ENCODE measurements at regions not wholly inside any gene's neighbourhood (a gene's known extent, or its start where the extent isn't known, plus 50 kb on each side); places are given as distances from the start of the nearest gene placed in this dataset.

DNA sequence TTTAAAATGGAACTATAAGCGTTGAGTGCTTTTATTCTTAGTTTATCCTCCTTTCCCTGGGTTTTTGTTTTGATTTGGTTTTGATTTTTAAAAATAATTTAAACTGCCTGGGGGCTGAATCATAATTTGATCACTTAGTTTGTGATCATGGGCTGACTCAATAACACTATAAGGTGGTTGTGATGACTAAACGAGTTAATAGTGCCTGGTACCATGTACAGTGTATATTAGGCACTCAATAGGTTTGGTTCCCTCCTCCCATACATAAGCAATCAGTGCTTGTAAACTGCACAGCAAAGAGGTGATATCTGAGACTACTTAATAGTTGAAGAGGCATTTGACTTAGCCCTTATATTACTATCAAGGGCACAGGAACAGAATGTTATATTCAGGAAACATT lies 200.9 kb upstream of the RFC3 start:
- Histone ChIP-seq H3K27me3 (no peaks in the 10 kb centered on the region), H3K4me1 (ENCODE audit: control insufficient read depth in 1 of 2, insufficient read depth in 1 of 2, low read depth in 1 of 2, low read length in 1 of 2) (no peaks in the 10 kb centered on the region), H3K9me3 (no peaks in the 10 kb centered on the region), H3K4me3 (ENCODE audit: low read depth in 1 of 2, low read length in 1 of 2) (no peak overlapping the region), H3K36me3 (no peaks in the 10 kb centered on the region), H3K27ac (no peak overlapping the region)
- TF ChIP-seq, protein P1, sequence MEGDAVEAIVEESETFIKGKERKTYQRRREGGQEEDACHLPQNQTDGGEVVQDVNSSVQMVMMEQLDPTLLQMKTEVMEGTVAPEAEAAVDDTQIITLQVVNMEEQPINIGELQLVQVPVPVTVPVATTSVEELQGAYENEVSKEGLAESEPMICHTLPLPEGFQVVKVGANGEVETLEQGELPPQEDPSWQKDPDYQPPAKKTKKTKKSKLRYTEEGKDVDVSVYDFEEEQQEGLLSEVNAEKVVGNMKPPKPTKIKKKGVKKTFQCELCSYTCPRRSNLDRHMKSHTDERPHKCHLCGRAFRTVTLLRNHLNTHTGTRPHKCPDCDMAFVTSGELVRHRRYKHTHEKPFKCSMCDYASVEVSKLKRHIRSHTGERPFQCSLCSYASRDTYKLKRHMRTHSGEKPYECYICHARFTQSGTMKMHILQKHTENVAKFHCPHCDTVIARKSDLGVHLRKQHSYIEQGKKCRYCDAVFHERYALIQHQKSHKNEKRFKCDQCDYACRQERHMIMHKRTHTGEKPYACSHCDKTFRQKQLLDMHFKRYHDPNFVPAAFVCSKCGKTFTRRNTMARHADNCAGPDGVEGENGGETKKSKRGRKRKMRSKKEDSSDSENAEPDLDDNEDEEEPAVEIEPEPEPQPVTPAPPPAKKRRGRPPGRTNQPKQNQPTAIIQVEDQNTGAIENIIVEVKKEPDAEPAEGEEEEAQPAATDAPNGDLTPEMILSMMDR (IDR thresholded peaks at IDR 0.05), result no peak

- no peaks in the 10 kb centered on the region for H3K36me3 ChIP-seq
- no peaks in the 10 kb centered on the region for H3K27me3 ChIP-seq
- H3K9me3 ChIP-seq, result no peaks in the 10 kb centered on the region
- H3K27ac ChIP-seq, result no peak overlapping the region
- no peak overlapping the region for H3K4me3 ChIP-seq (ENCODE audit: low read depth in 1 of 2, low read length in 1 of 2)
- TF ChIP-seq, protein P1 (IDR thresholded peaks at IDR 0.05), result no peak
- H3K4me1 ChIP-seq (ENCODE audit: control insufficient read depth in 1 of 2, insufficient read depth in 1 of 2, low read depth in 1 of 2, low read length in 1 of 2), result no peaks in the 10 kb centered on the region
Observed at GRCh38 chr13:33624253-33624652, 193.7 kb upstream of the RFC3 start.

DNA sequence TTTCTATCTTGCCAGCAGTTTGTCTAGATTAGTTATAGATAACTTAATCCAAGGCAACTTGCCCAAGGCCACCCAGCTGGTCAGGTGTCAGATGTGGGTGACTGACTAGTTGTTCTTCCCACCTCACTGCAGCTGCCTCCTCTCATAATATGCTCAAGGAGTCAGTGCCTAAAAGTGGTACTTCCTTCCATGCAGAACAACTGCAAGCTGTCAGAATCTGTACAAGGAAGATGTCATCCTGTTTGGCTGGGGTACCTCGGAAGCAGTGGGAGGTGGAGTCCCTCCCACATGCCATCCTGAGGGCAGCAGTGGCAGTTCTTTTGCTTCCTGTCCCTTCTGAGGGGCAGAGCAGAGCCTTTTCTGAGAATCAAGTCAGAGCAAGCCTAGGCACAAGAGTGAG lies 193.2 kb upstream of the RFC3 start:
- no peaks in the 10 kb centered on the region for H3K27me3 ChIP-seq
- H3K4me3 ChIP-seq (ENCODE audit: low read depth in 1 of 2, low read length in 1 of 2), result no peak overlapping the region
- no peaks in the 10 kb centered on the region for H3K4me1 ChIP-seq (ENCODE audit: control insufficient read depth in 1 of 2, insufficient read depth in 1 of 2, low read depth in 1 of 2, low read length in 1 of 2)
- H3K36me3 ChIP-seq, result no peaks in the 10 kb centered on the region
- H3K9me3 ChIP-seq, result no peaks in the 10 kb centered on the region
- H3K27ac ChIP-seq, result no peak overlapping the region
- TF ChIP-seq, protein P1 (IDR thresholded peaks at IDR 0.05), result no peak

- TF ChIP-seq, protein P1 (IDR thresholded peaks at IDR 0.05), result no peak
- Histone ChIP-seq H3K4me1 (ENCODE audit: control insufficient read depth in 1 of 2, insufficient read depth in 1 of 2, low read depth in 1 of 2, low read length in 1 of 2) (no peaks in the 10 kb centered on the region), H3K27ac (no peak overlapping the region), H3K9me3 (no peaks in the 10 kb centered on the region), H3K27me3 (no peaks in the 10 kb centered on the region), H3K36me3 (no peaks in the 10 kb centered on the region), H3K4me3 (ENCODE audit: low read depth in 1 of 2, low read length in 1 of 2) (no peak overlapping the region)
Observed at GRCh38 chr13:33626407-33626806, 191.5 kb upstream of the RFC3 start.

GRCh38 chr13:33628662-33629061 lies 189.3 kb upstream of the RFC3 start:
- no peaks in the 10 kb centered on the region for H3K27me3 ChIP-seq
- H3K4me3 ChIP-seq (ENCODE audit: low read depth in 1 of 2, low read length in 1 of 2), result no peak overlapping the region
- no peak overlapping the region for H3K27ac ChIP-seq
- TF ChIP-seq, protein P1 (IDR thresholded peaks at IDR 0.05), result no peak
- H3K4me1 ChIP-seq (ENCODE audit: control insufficient read depth in 1 of 2, insufficient read depth in 1 of 2, low read depth in 1 of 2, low read length in 1 of 2), result no peaks in the 10 kb centered on the region
- no peaks in the 10 kb centered on the region for H3K36me3 ChIP-seq
- no peaks in the 10 kb centered on the region for H3K9me3 ChIP-seq

Measured in neutrophil (primary cell).